ENCODE measurements at regions not wholly inside any gene's neighbourhood (a gene's known extent, or its start where the extent isn't known, plus 50 kb on each side); places are given as distances from the start of the nearest gene placed in this dataset.
A peak's percentile ranks its signal among the peaks of the same experiment; 100 is the strongest.

GRCh38 chr10:128178302-128178958, 52.2 kb upstream of the MKI67 start:
- no peak overlapping the region for H3K27ac ChIP-seq
- peaks cover 0 to 12% (median 5%) of the 10 kb centered on the region in 4 donors for H3K9me3 ChIP-seq
- no peaks in the 10 kb centered on the region for H3K27me3 ChIP-seq
- H3K4me3 ChIP-seq, result no peak overlapping the region
- no peak for TF ChIP-seq CTCF (IDR thresholded peaks at IDR 0.05)
- no peak for TF ChIP-seq EP300 (IDR thresholded peaks at IDR 0.05)
- no peak for TF ChIP-seq POLR2AphosphoS5 (IDR thresholded peaks at IDR 0.05)
- no peak for TF ChIP-seq POLR2A (IDR thresholded peaks at IDR 0.05)
- 30 to 48% methylated on average over 7 of the region's 7 CpGs for WGBS, 2 donors
- DNase-seq, result no peak
- intact Hi-C loops (cut with DNase I), result no loop called here
- no peaks in the 10 kb centered on the region for H3K4me1 ChIP-seq
- H3K36me3 ChIP-seq, result no peaks in the 10 kb centered on the region

GRCh38 chr10:128180843-128181242, 54.6 kb upstream of the MKI67 start:
- 43 to 66% methylated on average over 8 of the region's 8 CpGs for WGBS, 2 donors
- Histone ChIP-seq H3K27me3 (no peaks in the 10 kb centered on the region), H3K4me3 (no peak overlapping the region), H3K27ac (no peak overlapping the region), H3K36me3 (no peaks in the 10 kb centered on the region), H3K4me1 (no peaks in the 10 kb centered on the region), H3K9me3 (no peaks in the 10 kb centered on the region)
- intact Hi-C loops (cut with DNase I), result no loop called here
- TF ChIP-seq EP300 (IDR thresholded peaks at IDR 0.05), result no peak
- no peak for TF ChIP-seq CTCF (IDR thresholded peaks at IDR 0.05)
- TF ChIP-seq POLR2A (IDR thresholded peaks at IDR 0.05), result no peak
- TF ChIP-seq POLR2AphosphoS5 (IDR thresholded peaks at IDR 0.05), result no peak
- no peak for DNase-seq

- Histone ChIP-seq H3K27ac (no peak overlapping the region), H3K9me3 (no peaks in the 10 kb centered on the region), H3K36me3 (no peaks in the 10 kb centered on the region), H3K4me3 (no peak overlapping the region), H3K4me1 (peaks cover 0 to 12% (median 8%) of the 10 kb centered on the region in 4 donors), H3K27me3 (peaks cover 0 to 11% (median 0%) of the 10 kb centered on the region in 3 donors)
- TF ChIP-seq CTCF (IDR thresholded peaks at IDR 0.05) (no peak), EP300 (IDR thresholded peaks at IDR 0.05) (no peak), POLR2A (IDR thresholded peaks at IDR 0.05) (no peak), POLR2AphosphoS5 (IDR thresholded peaks at IDR 0.05) (no peak)
- 89 to 90% methylated on average over 1 of the region's 1 CpG for WGBS, 2 donors
- DNase-seq, result no peak
- intact Hi-C loops (cut with DNase I), result no loop called here
Measured at GRCh38 chr10:128185627-128186026, 59.4 kb upstream of the MKI67 start.

- WGBS, 2 donors, result 31 to 36% methylated on average over 17 of the region's 17 CpGs
- peak overlapping the region in 1 of 4 donors; percentile 20 for H3K4me3 ChIP-seq
- peaks cover 0 to 12% (median 8%) of the 10 kb centered on the region in 4 donors for H3K4me1 ChIP-seq
- peaks cover 0 to 12% (median 0%) of the 10 kb centered on the region in 3 donors for H3K27me3 ChIP-seq
- H3K9me3 ChIP-seq, result no peaks in the 10 kb centered on the region
- no peak overlapping the region for H3K27ac ChIP-seq
- no peaks in the 10 kb centered on the region for H3K36me3 ChIP-seq
- TF ChIP-seq POLR2AphosphoS5 (IDR thresholded peaks at IDR 0.05), result no peak
- no peak for TF ChIP-seq POLR2A (IDR thresholded peaks at IDR 0.05)
- no peak for TF ChIP-seq CTCF (IDR thresholded peaks at IDR 0.05)
- TF ChIP-seq EP300 (IDR thresholded peaks at IDR 0.05), result no peak
- no peak for DNase-seq
- intact Hi-C loops (cut with DNase I), result no loop called here
Measured at GRCh38 chr10:128186959-128187787, 61.0 kb upstream of the MKI67 start.

All from sigmoid colon (tissue), 6 donors.